ENCODE measurements at regions not wholly inside any gene's neighbourhood (a gene's known extent, or its start where the extent isn't known, plus 50 kb on each side); places are given as distances from the start of the nearest gene placed in this dataset.

DNA sequence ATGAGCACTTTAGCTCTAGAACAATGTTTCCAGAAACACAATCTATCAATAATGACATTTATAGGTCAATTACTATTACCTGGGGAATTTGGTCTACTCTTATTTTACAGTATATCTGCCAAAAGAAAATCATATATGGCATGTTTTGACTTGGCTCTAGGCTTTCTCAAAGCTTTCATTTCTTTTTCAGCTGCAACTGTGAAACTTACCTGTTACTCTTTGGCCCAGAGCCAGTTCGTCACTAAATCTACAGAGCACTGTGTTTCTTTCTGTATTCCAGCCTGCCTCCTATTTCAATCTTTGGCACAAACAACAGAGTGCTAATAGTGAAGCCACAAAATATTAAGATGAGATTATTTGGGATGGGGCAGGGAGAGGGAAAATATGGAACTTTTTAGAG lies 76.0 kb downstream of the P2RY1 start:
- TF ChIP-seq, protein P1, sequence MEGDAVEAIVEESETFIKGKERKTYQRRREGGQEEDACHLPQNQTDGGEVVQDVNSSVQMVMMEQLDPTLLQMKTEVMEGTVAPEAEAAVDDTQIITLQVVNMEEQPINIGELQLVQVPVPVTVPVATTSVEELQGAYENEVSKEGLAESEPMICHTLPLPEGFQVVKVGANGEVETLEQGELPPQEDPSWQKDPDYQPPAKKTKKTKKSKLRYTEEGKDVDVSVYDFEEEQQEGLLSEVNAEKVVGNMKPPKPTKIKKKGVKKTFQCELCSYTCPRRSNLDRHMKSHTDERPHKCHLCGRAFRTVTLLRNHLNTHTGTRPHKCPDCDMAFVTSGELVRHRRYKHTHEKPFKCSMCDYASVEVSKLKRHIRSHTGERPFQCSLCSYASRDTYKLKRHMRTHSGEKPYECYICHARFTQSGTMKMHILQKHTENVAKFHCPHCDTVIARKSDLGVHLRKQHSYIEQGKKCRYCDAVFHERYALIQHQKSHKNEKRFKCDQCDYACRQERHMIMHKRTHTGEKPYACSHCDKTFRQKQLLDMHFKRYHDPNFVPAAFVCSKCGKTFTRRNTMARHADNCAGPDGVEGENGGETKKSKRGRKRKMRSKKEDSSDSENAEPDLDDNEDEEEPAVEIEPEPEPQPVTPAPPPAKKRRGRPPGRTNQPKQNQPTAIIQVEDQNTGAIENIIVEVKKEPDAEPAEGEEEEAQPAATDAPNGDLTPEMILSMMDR (IDR thresholded peaks at IDR 0.05): no peak
- TF ChIP-seq POLR2A (IDR thresholded peaks at IDR 0.05) (no peak), POLR2AphosphoS5 (IDR thresholded peaks at IDR 0.05) (no peak)
